Neural crest cell (in vitro differentiated cells): ENCODE measurements at regions not wholly inside any gene's neighbourhood (a gene's known extent, or its start where the extent isn't known, plus 50 kb on each side); places are given as distances from the start of the nearest gene placed in this dataset.

Experiments used
- DNase-seq: peaks from one replicate; pipeline ENCODE4 v3.0.0; 2021; ENCODE audit warnings: low read depth, mixed read lengths, low spot score
- H3K27ac Mint-ChIP-seq: one replicate; pipeline ENCODE4 v1.8.0; 2021; ENCODE audit warnings: mild to moderate bottlenecking, mixed read lengths; ENCODE audit not compliant: unreplicated experiment
- H3K27me3 Mint-ChIP-seq: 2 replicates; pipeline ENCODE4 v1.8.0; 2021; ENCODE audit warnings: low read depth, mild to moderate bottlenecking, mixed read lengths
- H3K36me3 Mint-ChIP-seq: 2 replicates; pipeline ENCODE4 v1.8.0; 2021; ENCODE audit warnings: low read depth, mild to moderate bottlenecking, mixed read lengths
- H3K4me1 Mint-ChIP-seq: 2 replicates; pipeline ENCODE4 v1.8.0; 2021; ENCODE audit warnings: mixed read lengths
- H3K4me3 Mint-ChIP-seq: one replicate; pipeline ENCODE4 v1.8.0; 2021; ENCODE audit warnings: mild to moderate bottlenecking, mixed read lengths
- H3K9me3 Mint-ChIP-seq: 2 replicates; pipeline ENCODE4 v1.8.0; 2021; ENCODE audit warnings: mixed read lengths
- TF ChIP-seq, protein P1 (sequence below): fragments of 200-600 bp; sonication (generic); conservative IDR thresholded peaks from 2 replicates; pipeline ENCODE4 v1.5.0; 2021; ENCODE audit warnings: antibody characterized with exemption, mild to moderate bottlenecking

DNA sequence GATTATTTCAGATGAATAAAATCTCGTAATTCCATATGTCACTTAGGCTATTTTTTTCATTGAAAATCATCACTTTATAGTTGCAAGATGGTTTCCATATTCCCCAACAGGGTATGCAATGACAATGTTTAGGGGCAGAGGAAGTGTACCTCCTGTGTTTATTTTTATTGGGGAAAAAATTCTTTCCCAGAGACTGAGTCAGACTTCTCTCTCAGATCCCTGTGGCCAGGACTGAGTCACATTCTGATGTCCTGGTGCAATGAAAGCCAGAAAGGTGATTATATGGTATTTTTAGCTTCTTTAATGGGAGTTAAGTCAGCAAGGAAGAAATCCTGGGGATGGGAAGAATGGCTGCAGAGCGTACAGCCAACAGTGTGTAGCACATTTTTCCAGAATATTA lies 196.9 kb upstream of the ALG10 start:
- H3K27ac Mint-ChIP-seq: no peak overlapping the region
- H3K9me3 Mint-ChIP-seq: peaks cover 2% of the 10 kb centered on the region
- H3K36me3 Mint-ChIP-seq: no peaks in the 10 kb centered on the region
- no peak for DNase-seq
- H3K27me3 Mint-ChIP-seq: no peaks in the 10 kb centered on the region
- TF ChIP-seq, protein P1, sequence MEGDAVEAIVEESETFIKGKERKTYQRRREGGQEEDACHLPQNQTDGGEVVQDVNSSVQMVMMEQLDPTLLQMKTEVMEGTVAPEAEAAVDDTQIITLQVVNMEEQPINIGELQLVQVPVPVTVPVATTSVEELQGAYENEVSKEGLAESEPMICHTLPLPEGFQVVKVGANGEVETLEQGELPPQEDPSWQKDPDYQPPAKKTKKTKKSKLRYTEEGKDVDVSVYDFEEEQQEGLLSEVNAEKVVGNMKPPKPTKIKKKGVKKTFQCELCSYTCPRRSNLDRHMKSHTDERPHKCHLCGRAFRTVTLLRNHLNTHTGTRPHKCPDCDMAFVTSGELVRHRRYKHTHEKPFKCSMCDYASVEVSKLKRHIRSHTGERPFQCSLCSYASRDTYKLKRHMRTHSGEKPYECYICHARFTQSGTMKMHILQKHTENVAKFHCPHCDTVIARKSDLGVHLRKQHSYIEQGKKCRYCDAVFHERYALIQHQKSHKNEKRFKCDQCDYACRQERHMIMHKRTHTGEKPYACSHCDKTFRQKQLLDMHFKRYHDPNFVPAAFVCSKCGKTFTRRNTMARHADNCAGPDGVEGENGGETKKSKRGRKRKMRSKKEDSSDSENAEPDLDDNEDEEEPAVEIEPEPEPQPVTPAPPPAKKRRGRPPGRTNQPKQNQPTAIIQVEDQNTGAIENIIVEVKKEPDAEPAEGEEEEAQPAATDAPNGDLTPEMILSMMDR: no peak
- H3K4me1 Mint-ChIP-seq: no peaks in the 10 kb centered on the region
- no peak overlapping the region for H3K4me3 Mint-ChIP-seq

DNA sequence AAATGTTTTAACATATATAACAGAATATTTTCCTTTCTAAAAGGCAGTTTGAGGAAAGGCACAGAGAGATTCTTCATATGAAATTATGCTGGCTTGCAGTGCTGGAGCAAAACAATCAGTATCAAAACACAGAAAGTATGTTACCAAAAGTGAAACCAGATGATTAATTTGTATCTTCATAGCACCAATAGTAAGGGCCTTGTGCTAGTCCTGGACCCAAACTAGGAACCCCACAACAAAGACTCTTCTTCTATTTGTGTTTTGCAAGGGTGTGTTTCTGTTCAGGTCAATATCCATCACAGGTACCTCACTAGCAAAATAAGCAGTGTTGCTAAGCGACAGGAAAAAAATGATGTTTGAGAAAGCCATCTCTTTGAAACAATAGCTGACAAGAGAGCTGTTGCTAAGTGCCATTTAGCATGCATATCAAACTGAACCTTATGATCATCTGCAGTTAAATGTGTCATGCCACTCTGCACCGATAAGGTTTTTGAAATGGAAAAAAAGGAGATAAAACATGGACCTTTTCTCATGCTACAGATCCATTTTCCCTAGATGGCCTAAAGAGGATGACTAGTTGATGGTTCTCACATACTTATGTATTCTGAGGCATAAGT lies 196.2 kb upstream of the ALG10 start:
- no peaks in the 10 kb centered on the region for H3K27me3 Mint-ChIP-seq
- TF ChIP-seq, protein P1: no peak

DNA sequence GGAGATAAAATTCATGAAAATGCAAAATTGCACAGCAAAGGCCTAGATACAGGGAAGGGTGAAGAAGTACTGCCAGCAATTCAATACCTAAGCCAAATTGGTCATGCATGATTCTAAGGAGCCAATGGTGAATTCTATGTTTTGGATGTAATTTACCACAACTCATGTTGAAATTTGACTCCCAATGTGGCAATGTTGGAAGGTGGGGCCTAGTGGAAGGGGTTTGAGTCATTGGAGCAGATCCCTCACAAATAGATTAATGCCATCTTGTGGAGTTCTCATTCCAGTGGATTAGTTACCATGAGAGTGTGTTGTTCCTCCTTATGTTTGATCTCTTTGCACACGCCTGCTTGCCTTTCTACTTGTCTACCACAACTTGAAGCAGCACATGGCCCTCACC lies 194.0 kb upstream of the ALG10 start:
- H3K9me3 Mint-ChIP-seq: no peaks in the 10 kb centered on the region
- peaks cover 3% of the 10 kb centered on the region for H3K27me3 Mint-ChIP-seq
- H3K36me3 Mint-ChIP-seq: no peaks in the 10 kb centered on the region
- H3K4me3 Mint-ChIP-seq: no peak overlapping the region
- TF ChIP-seq, protein P1: no peak
- no peak for DNase-seq
- no peaks in the 10 kb centered on the region for H3K4me1 Mint-ChIP-seq
- no peak overlapping the region for H3K27ac Mint-ChIP-seq

More for the DNA sequence above, 196.2 kb upstream of the ALG10 start:
- H3K4me1 Mint-ChIP-seq: no peaks in the 10 kb centered on the region
- no peaks in the 10 kb centered on the region for H3K36me3 Mint-ChIP-seq
- H3K9me3 Mint-ChIP-seq: peaks cover 2% of the 10 kb centered on the region
- no peak for DNase-seq
- no peak overlapping the region for H3K4me3 Mint-ChIP-seq
- no peak overlapping the region for H3K27ac Mint-ChIP-seq

DNA sequence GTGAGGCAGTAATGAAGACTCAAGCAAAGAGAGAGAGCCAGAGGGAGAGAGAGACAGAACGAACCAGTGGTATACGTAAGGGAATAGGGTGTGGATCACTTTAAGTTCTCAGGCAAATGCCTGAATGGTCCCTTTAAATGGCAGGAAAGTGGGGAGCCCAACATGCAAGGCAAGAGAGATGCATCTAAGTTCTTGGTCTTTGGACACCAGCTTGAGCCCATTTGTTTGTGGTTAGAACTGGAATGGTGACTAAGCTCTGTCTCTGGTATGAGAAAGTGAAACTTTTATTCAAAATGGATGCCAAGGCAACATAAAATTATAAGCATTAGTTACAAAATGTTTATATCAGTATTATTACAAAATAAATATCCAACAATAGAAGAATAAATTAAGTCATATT lies 192.2 kb upstream of the ALG10 start:
- TF ChIP-seq, protein P1: no peak
- DNase-seq: no peak
- Mint-ChIP-seq H3K9me3 (no peaks in the 10 kb centered on the region), H3K36me3 (no peaks in the 10 kb centered on the region), H3K4me1 (no peaks in the 10 kb centered on the region), H3K4me3 (no peak overlapping the region), H3K27me3 (peaks cover 3% of the 10 kb centered on the region), H3K27ac (no peak overlapping the region)

DNA sequence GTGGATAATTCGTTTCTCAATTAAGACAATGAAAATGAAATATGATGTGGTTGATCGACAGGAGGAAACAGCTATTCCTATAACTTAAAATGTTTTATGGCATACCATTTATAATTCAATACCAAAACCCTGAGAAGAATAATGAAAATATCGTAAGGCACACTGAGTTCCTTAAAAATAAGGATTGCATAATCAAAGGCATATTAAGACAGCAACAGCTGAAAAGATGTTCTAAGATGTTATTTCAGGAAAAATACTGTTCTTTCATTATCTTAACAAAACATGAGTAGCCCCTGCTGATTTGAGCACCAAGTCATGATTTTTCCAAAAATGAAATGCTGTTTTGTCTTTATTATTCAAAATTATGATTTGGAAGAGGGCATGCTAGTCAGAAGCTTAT lies 189.4 kb upstream of the ALG10 start:
- H3K4me3 Mint-ChIP-seq: no peak overlapping the region
- H3K27me3 Mint-ChIP-seq: peaks cover 3% of the 10 kb centered on the region
- no peak overlapping the region for H3K27ac Mint-ChIP-seq
- no peaks in the 10 kb centered on the region for H3K36me3 Mint-ChIP-seq
- no peaks in the 10 kb centered on the region for H3K4me1 Mint-ChIP-seq
- TF ChIP-seq, protein P1: no peak
- DNase-seq: no peak
- no peaks in the 10 kb centered on the region for H3K9me3 Mint-ChIP-seq
